ENCODE measurements at regions not wholly inside any gene's neighbourhood (a gene's known extent, or its start where the extent isn't known, plus 50 kb on each side); places are given as distances from the start of the nearest gene placed in this dataset.

DNA sequence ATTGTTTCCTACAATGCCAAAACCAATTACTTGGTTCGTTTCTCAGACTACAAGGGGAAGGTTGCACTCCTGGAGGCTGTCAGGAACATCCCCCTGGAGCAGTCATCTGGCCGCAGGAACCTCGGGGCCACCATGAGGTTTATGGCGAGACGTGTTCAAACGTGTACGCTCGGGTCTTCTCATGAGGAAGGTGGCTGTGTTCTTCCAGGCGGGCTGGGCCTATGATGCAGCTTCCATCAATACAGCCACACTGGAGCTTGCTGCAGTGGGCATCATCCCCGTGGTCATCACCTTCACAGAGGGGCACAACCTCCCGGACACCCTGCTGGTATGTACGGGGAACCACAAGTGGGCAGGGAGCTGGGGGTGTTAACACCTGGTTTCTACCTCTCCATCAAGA is 94.5 kb upstream of the COL6A5 start:
- no peak overlapping the region for H3K4me2 ChIP-seq (ENCODE audit: low read depth, low read length, poor library complexity, severe bottlenecking)
- no peaks in the 10 kb centered on the region for H4K20me1 ChIP-seq (ENCODE audit: insufficient read depth, low read depth, low read length)
- no peak overlapping the region for H3K27ac ChIP-seq (ENCODE audit: low read length)
- no peak overlapping the region for H2AFZ ChIP-seq (ENCODE audit: low read length)
- no peak overlapping the region for H3K9ac ChIP-seq (ENCODE audit: low read length)
- H3K9me2 ChIP-seq (replicated peaks; ENCODE audit: insufficient read depth, low read length) = no peaks in the 10 kb centered on the region
- no peak overlapping the region for H3K4me3 ChIP-seq (ENCODE audit: low read length)
- H3K36me3 ChIP-seq (ENCODE audit: insufficient read depth, low read length) = no peaks in the 10 kb centered on the region
- no peaks in the 10 kb centered on the region for H3K79me2 ChIP-seq (ENCODE audit: low read length)
- no peaks in the 10 kb centered on the region for H3K9me3 ChIP-seq (ENCODE audit: low read length)
- H3K4me1 ChIP-seq (ENCODE audit: low read length) = no peaks in the 10 kb centered on the region
- no peaks in the 10 kb centered on the region for H3K27me3 ChIP-seq (ENCODE audit: low read length)
- DNase-seq = no peak

DNA sequence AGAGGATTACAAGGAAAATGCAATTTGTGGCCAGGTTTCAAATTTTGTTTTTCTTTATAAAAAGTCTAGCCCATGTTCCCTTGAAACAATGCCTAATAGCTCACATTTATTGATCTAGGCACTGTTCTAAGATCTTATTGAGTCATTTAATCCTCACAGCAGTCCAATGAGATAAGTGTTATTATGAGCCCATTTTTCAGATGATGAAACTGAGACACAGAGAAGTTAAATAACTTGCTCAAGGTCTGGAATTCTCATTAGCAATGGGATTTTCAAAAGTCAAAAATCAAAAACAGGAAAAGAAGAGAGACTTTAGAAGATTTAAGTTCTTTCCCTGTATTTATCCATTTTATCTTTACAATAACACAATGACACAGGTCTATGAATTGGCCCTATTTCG is 90.0 kb upstream of the COL6A5 start:
- Histone ChIP-seq H3K79me2 (ENCODE audit: low read length) (no peaks in the 10 kb centered on the region), H3K4me1 (ENCODE audit: low read length) (no peaks in the 10 kb centered on the region), H3K4me3 (ENCODE audit: low read length) (no peak overlapping the region), H3K9me2 (replicated peaks; ENCODE audit: insufficient read depth, low read length) (no peaks in the 10 kb centered on the region), H4K20me1 (ENCODE audit: insufficient read depth, low read depth, low read length) (no peaks in the 10 kb centered on the region), H3K9me3 (ENCODE audit: low read length) (no peaks in the 10 kb centered on the region), H3K27ac (ENCODE audit: low read length) (no peak overlapping the region), H3K27me3 (ENCODE audit: low read length) (no peaks in the 10 kb centered on the region), H3K9ac (ENCODE audit: low read length) (no peak overlapping the region), H2AFZ (ENCODE audit: low read length) (no peak overlapping the region), H3K4me2 (ENCODE audit: low read depth, low read length, poor library complexity, severe bottlenecking) (no peak overlapping the region), H3K36me3 (ENCODE audit: insufficient read depth, low read length) (no peaks in the 10 kb centered on the region)
- DNase-seq = no peak

- H3K27ac ChIP-seq (ENCODE audit: low read length) = no peak overlapping the region
- no peak overlapping the region for H2AFZ ChIP-seq (ENCODE audit: low read length)
- no peaks in the 10 kb centered on the region for H3K79me2 ChIP-seq (ENCODE audit: low read length)
- no peaks in the 10 kb centered on the region for H3K4me1 ChIP-seq (ENCODE audit: low read length)
- no peak for DNase-seq
- no peak overlapping the region for H3K4me2 ChIP-seq (ENCODE audit: low read depth, low read length, poor library complexity, severe bottlenecking)
- H3K9me3 ChIP-seq (ENCODE audit: low read length) = no peaks in the 10 kb centered on the region
- no peak overlapping the region for H3K4me3 ChIP-seq (ENCODE audit: low read length)
- no peaks in the 10 kb centered on the region for H3K9me2 ChIP-seq (replicated peaks; ENCODE audit: insufficient read depth, low read length)
- H4K20me1 ChIP-seq (ENCODE audit: insufficient read depth, low read depth, low read length) = no peaks in the 10 kb centered on the region
- no peak overlapping the region for H3K9ac ChIP-seq (ENCODE audit: low read length)
- H3K27me3 ChIP-seq (ENCODE audit: low read length) = no peaks in the 10 kb centered on the region
- no peaks in the 10 kb centered on the region for H3K36me3 ChIP-seq (ENCODE audit: insufficient read depth, low read length)
These were observed 88.6 kb upstream of the COL6A5 start for GRCh38 chr3:130256821-130257340.

GRCh38 chr3:130258532-130258952 is 86.9 kb upstream of the COL6A5 start:
- Histone ChIP-seq H2AFZ (ENCODE audit: low read length) (no peak overlapping the region), H3K4me3 (ENCODE audit: low read length) (no peak overlapping the region), H3K9ac (ENCODE audit: low read length) (no peak overlapping the region), H3K27me3 (ENCODE audit: low read length) (no peaks in the 10 kb centered on the region), H4K20me1 (ENCODE audit: insufficient read depth, low read depth, low read length) (no peaks in the 10 kb centered on the region), H3K9me2 (replicated peaks; ENCODE audit: insufficient read depth, low read length) (no peaks in the 10 kb centered on the region), H3K36me3 (ENCODE audit: insufficient read depth, low read length) (no peaks in the 10 kb centered on the region), H3K27ac (ENCODE audit: low read length) (no peak overlapping the region), H3K4me1 (ENCODE audit: low read length) (no peaks in the 10 kb centered on the region), H3K79me2 (ENCODE audit: low read length) (no peaks in the 10 kb centered on the region), H3K9me3 (ENCODE audit: low read length) (no peaks in the 10 kb centered on the region), H3K4me2 (ENCODE audit: low read depth, low read length, poor library complexity, severe bottlenecking) (no peak overlapping the region)
- DNase-seq = no peak

DNA sequence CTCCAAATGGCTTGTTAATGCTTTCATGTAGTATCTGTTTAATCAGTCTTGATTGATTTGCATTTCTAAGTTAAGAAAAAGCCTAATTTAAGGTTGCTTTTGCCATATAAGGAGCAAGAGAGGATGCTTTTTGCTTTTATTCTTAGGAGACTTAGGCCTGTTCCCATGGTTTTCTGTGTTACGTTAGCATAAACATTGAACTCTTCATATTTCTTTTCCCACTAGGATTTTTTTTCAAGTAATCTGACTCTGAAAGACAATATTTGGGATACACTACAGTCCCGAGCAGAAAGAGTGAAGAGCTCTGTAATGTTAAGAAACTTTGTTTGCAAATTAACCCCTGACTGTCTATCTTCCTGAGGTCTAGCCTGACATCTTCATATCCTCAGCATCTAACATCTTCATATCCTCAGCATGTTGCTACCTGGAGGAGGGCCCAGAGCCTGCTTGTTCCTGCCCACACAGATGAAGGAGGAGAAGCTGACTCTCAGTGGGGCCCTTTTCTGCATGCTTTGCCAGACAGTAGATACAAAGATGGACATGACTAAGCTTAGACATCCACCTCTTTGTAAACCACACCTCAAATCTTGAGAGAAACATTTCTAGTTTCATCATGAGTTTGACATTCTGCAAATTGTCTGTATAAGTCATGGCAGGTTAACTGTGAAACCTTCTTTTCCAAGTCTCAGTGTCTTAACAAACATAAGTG is 86.2 kb upstream of the COL6A5 start:
- H3K4me3 ChIP-seq (ENCODE audit: low read length) = no peak overlapping the region
- H3K4me2 ChIP-seq (ENCODE audit: low read depth, low read length, poor library complexity, severe bottlenecking) = no peak overlapping the region
- H2AFZ ChIP-seq (ENCODE audit: low read length) = no peak overlapping the region
- H4K20me1 ChIP-seq (ENCODE audit: insufficient read depth, low read depth, low read length) = no peaks in the 10 kb centered on the region
- no peaks in the 10 kb centered on the region for H3K79me2 ChIP-seq (ENCODE audit: low read length)
- H3K4me1 ChIP-seq (ENCODE audit: low read length) = no peaks in the 10 kb centered on the region
- H3K9me2 ChIP-seq (replicated peaks; ENCODE audit: insufficient read depth, low read length) = no peaks in the 10 kb centered on the region
- no peak for DNase-seq
- no peaks in the 10 kb centered on the region for H3K9me3 ChIP-seq (ENCODE audit: low read length)
- no peaks in the 10 kb centered on the region for H3K27me3 ChIP-seq (ENCODE audit: low read length)
- H3K9ac ChIP-seq (ENCODE audit: low read length) = no peak overlapping the region
- H3K27ac ChIP-seq (ENCODE audit: low read length) = no peak overlapping the region
- H3K36me3 ChIP-seq (ENCODE audit: insufficient read depth, low read length) = no peaks in the 10 kb centered on the region

- Histone ChIP-seq H3K9ac (ENCODE audit: low read length) (no peak overlapping the region), H3K9me3 (ENCODE audit: low read length) (no peaks in the 10 kb centered on the region), H3K79me2 (ENCODE audit: low read length) (no peaks in the 10 kb centered on the region), H3K4me3 (ENCODE audit: low read length) (no peak overlapping the region), H3K27ac (ENCODE audit: low read length) (no peak overlapping the region), H3K4me1 (ENCODE audit: low read length) (no peaks in the 10 kb centered on the region), H4K20me1 (ENCODE audit: insufficient read depth, low read depth, low read length) (no peaks in the 10 kb centered on the region), H3K27me3 (ENCODE audit: low read length) (no peaks in the 10 kb centered on the region), H2AFZ (ENCODE audit: low read length) (no peak overlapping the region), H3K4me2 (ENCODE audit: low read depth, low read length, poor library complexity, severe bottlenecking) (no peak overlapping the region), H3K36me3 (ENCODE audit: insufficient read depth, low read length) (no peaks in the 10 kb centered on the region), H3K9me2 (replicated peaks; ENCODE audit: insufficient read depth, low read length) (no peaks in the 10 kb centered on the region)
- no peak for DNase-seq
These were observed 84.6 kb upstream of the COL6A5 start for GRCh38 chr3:130260918-130261317.

GRCh38 chr3:130263708-130264107 is 81.8 kb upstream of the COL6A5 start:
- Histone ChIP-seq H3K36me3 (ENCODE audit: insufficient read depth, low read length) (no peaks in the 10 kb centered on the region), H3K4me3 (ENCODE audit: low read length) (no peak overlapping the region), H3K9ac (ENCODE audit: low read length) (no peak overlapping the region), H4K20me1 (ENCODE audit: insufficient read depth, low read depth, low read length) (no peaks in the 10 kb centered on the region), H2AFZ (ENCODE audit: low read length) (no peak overlapping the region), H3K4me2 (ENCODE audit: low read depth, low read length, poor library complexity, severe bottlenecking) (no peak overlapping the region), H3K4me1 (ENCODE audit: low read length) (no peaks in the 10 kb centered on the region), H3K27me3 (ENCODE audit: low read length) (no peaks in the 10 kb centered on the region), H3K9me3 (ENCODE audit: low read length) (no peaks in the 10 kb centered on the region), H3K27ac (ENCODE audit: low read length) (no peak overlapping the region), H3K9me2 (replicated peaks; ENCODE audit: insufficient read depth, low read length) (no peaks in the 10 kb centered on the region), H3K79me2 (ENCODE audit: low read length) (no peaks in the 10 kb centered on the region)
- no peak for DNase-seq

GRCh38 chr3:130266817-130267216 is 78.7 kb upstream of the COL6A5 start:
- no peak for DNase-seq
- H3K4me1 ChIP-seq (ENCODE audit: low read length) = no peaks in the 10 kb centered on the region
- H2AFZ ChIP-seq (ENCODE audit: low read length) = no peak overlapping the region
- H3K9ac ChIP-seq (ENCODE audit: low read length) = no peak overlapping the region
- H3K36me3 ChIP-seq (ENCODE audit: insufficient read depth, low read length) = no peaks in the 10 kb centered on the region
- H3K9me2 ChIP-seq (replicated peaks; ENCODE audit: insufficient read depth, low read length) = no peaks in the 10 kb centered on the region
- H4K20me1 ChIP-seq (ENCODE audit: insufficient read depth, low read depth, low read length) = no peaks in the 10 kb centered on the region
- no peak overlapping the region for H3K4me3 ChIP-seq (ENCODE audit: low read length)
- H3K9me3 ChIP-seq (ENCODE audit: low read length) = no peaks in the 10 kb centered on the region
- H3K79me2 ChIP-seq (ENCODE audit: low read length) = no peaks in the 10 kb centered on the region
- H3K4me2 ChIP-seq (ENCODE audit: low read depth, low read length, poor library complexity, severe bottlenecking) = no peak overlapping the region
- H3K27ac ChIP-seq (ENCODE audit: low read length) = no peak overlapping the region
- H3K27me3 ChIP-seq (ENCODE audit: low read length) = no peaks in the 10 kb centered on the region

Data from Karpas-422 (cell line).